GM19023 (cell line): ENCODE measurements at regions not wholly inside any gene's neighbourhood (a gene's known extent, or its start where the extent isn't known, plus 50 kb on each side); places are given as distances from the start of the nearest gene placed in this dataset.

ENCODE experiments used
- ATAC-seq: cut with Tn5 transposase; IDR thresholded peaks from one replicate; pipeline ENCODE4 v1.9.1; 2021; ENCODE audit warnings: mild to moderate bottlenecking, moderate library complexity; ENCODE audit not compliant: unreplicated experiment

DNA sequence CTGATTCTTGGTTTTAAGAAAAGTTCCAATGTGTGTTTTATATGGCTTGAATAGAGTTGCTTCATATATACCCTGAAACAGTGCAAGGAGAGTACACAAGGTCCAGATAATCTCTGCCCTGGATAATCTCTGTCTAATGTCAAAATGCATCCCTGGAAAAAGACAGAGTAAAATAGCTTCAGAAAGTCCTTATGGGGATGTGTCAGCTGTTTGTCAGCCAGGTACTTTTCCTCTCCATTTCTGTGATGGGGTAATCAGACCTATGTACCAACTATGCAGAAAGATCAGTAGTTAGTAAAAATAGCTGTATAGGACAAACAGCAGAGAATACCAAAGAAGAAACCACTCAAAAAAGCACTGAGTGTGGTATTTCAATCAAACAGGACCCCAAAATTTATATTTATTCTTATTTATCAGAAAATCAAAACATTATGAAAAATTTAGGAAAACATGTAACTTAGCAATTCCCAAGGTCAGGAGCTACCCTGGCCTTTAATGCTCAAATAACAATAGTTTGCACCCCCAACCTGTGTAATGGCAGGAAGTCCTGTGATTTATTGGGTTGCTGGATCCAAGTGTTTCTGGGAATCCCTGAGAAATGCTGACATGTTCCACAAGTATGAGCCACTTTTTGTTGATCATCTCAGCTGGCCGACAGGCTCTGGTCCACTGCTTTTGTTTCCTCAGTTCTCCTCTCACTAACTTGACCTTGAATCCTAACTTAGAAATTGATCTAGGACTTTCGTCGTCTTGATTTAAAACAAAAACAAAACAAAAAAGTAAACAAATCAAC, 69.6 kb downstream of the MDH1 start:
- ATAC-seq, result no peak

DNA sequence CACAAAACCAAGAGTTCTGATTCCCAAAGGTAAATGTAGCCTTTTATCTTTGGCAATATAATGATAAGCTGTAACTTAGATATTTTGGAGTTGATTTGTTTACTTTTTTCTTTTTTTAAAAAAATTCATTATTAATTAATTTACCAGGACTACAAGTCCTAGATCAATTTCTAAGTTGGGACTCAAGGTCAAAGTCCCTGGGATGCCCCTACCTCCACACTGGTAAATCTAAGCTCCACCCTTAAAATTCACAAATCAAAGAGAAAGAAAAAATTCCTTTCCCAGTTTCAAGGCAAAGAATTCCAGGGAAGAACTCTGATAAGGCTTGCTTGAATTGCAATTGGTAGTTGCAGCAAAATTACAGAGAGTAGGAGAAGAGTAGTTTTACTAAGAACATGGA, 71.3 kb downstream of the MDH1 start:
- ATAC-seq, result no peak

DNA sequence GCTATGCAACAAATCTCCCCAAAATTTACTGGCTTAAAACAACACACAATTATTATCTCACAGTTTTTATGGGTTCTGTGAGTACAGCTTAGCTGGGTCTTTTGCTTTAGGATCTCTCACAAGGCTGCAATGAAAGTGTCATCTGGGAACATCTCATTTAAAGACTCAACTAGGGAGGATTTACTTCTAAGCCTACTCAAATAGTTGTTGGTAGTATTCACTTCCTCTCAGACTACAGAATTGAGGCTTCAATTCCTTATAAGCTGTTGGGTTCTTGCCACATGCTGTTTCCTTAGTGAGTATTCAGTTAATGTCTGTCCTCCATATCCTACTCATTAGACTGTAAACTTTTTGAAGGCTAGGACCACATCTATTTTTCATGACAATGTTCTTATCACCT, 72.3 kb downstream of the MDH1 start:
- ATAC-seq, result no peak

DNA sequence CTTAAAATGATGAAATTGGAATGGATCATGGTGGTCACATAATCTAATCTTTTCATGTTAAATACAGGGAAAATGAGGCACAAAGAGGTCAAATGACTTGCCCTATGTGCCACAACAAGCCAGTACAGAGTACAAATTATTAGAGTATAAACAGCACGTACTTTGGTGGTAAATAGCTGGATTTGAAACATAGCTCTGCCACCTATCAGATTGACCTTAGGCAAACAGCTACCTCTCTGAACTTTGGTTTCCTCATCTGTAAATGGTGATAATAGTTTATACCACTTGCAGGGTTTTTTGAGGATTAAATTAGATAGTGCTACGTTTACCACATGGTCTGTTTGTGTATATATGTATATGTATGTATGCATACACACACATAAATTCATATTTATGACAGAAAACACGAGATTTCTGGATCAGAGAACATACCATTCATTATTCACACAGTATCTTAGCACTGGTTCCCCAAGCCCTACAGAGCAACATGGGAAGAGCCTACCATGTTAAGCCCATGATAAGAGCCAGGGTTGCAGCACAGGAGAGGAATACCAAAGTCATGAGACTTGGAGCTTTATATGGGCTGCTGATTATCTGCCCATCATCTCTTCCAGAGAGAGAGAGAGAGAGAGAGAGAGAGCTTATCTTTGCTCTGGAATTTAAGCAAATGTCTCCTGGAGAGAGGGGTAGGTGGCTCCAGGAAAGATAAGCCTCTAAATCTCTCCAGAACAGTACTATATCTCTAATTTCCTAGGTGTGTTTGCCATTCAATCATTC, 73.5 kb downstream of the MDH1 start:
- ATAC-seq, result no peak

DNA sequence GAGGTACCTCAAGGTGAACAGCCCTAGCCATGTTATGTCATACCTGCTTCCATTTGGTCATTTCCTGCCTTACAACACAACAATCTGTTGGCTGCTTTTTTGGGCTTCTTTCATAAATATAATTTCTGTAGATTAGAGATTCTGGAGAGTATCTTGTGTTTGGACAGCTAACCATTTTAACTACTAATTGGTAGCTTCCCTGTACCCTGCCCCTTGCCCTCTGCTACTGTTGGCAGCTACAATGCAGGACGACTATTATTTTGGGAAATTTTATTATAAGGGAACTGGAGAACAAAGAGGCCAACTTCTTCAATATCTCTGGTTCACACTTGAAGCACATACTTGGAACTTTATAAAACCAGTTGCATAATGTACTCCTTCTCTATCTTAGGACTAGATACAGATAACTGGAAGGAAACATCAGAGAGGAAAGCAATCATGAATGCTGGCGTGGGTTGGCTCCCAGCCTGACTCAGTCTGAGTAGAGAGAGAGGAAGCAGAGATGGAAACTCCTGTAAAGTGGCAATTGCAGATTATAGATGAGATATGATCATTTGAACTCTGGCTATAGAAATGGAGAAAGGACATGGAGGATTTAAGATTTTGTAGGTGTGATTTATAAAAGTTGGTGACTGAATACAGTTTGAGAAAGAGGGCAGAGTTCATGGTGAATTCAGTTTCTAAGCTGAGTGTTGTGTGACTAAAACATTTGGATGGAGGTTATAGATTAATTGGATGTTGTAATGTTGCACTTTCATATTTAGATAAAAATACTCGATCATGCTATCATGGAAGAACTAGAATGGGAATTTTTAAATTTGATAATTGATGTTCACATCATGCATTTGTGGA, 74.5 kb downstream of the MDH1 start:
- ATAC-seq, result no peak

DNA sequence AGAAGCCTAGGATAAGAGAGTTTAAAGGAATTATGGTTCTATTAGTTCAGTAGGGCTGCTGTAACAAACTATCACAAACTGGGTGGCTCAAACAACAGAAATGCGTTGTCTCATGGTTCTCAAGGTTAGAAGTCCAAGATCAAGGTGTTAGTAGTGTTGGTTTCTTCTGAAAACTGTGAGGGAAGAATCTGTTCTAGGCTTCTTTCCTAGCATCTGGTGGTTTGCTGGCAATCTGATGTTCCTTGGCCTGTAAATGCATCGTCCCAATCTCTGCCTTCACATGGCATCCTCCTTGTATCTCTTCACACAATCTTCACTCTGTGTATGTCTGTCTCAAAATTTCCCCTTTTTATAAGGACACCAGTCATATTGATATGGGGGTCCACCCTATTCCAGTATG, 76.3 kb downstream of the MDH1 start:
- no peak for ATAC-seq

DNA sequence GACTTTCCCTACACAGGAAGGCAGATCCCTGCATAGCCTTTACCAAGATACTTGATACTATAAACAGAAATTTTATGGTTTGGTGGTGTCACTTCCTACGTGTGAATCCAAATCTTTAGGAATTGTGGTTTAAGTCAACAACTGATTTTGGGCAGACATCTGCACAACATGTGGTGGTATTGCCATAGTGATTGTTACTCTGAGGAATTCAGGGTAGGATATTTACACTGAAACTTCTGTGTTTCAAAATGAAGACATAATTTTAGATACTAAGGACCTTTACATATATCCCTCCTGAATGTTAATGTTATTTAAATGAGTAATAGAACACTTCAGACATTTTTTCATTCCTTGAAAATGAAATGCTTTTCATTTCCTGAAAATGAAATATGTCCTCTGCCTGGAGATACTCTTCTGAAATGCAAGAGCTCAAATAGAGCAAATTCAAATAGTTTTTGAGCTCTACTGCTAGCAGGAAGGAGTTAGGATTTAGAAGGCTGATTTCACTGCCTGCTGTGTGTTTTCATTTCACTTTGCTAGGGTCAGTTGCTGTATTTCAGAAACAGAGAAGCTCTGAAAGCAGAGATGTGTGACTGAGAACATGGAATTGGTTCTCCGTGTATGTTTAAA, 77.2 kb downstream of the MDH1 start:
- no peak for ATAC-seq

DNA sequence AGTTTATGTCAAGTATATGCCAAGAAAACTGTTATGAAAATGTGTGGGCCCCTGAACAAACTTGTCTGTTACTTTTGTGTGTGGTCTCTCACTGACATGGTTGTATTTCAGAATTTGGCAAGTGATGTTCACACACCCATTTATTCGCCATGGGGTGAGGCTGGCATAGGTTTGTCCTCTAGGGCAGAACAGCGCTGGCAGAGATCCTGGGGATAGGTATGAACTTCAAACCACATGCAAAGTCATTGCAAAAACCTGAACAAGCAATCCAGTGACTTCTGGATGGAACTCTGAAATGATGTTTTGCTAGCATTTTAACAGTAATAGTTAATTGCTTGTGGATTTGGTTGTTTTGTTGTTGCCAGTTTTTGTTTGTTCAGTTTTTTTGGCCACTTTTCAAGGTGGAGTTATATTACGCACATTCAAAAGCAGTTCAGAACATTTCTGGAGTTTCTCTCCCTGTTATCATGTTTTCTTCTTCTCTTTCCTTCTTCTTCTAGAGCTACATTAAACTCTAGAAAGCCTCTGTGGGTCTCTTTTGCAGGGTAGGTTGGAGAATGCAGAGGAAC, 78.5 kb downstream of the MDH1 start:
- no peak for ATAC-seq

DNA sequence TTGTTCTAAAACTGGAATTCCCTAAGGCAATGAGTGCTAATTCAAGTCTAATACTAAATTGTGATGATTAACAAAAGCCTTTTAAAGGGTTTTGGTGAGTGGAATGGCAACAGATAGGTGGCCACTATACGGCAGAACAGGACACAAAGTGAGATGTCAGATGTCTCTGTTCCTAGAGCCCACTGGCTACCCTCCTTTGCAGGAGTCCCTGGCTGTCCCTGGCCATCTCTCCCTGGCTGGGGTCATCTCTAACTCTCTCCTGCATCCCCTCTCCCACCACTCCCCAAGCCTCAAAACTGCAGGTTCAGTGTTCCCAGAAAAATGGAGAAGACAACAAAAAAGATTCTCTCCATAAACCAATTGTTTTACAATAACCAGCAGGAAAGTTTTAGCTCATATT, 79.2 kb downstream of the MDH1 start:
- no peak for ATAC-seq

DNA sequence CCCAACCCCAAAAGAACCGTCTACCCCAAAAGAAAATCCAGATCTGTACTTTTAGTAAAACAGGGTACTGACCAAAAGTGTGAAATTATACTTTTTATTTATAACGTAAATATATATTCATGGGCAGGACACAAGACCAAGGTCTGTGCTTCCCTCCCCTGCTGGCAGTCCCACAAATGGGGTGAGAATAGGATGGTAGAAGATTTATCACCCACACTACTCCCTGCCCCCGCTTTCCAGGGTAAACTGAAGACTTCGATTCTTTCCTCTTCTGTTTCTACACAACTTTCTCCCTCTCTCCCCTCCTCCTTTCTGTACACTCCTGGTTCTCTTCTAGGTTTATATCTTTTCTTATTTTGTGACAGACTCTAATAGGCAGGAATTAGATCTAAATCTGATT, 79.7 kb downstream of the MDH1 start:
- no peak for ATAC-seq

DNA sequence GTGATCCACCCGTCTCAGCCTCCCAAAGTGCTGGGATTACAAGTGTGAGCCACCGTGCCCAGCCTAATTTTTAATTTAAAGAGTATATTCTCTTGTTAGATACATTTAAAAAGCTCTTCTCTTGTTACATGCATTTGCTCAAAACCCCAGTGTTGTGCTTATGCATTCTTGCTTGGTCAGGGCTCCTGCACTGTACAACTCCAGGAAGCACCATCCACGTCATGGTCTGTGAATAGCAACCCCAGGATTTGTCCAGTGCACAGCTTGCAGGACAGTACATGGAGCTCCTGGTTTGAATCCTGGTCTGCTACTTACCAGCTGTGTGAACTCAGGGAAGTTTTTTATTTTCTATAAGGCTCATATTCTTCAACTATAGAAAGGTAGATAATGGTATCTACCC, 80.8 kb downstream of the MDH1 start:
- ATAC-seq, result no peak

DNA sequence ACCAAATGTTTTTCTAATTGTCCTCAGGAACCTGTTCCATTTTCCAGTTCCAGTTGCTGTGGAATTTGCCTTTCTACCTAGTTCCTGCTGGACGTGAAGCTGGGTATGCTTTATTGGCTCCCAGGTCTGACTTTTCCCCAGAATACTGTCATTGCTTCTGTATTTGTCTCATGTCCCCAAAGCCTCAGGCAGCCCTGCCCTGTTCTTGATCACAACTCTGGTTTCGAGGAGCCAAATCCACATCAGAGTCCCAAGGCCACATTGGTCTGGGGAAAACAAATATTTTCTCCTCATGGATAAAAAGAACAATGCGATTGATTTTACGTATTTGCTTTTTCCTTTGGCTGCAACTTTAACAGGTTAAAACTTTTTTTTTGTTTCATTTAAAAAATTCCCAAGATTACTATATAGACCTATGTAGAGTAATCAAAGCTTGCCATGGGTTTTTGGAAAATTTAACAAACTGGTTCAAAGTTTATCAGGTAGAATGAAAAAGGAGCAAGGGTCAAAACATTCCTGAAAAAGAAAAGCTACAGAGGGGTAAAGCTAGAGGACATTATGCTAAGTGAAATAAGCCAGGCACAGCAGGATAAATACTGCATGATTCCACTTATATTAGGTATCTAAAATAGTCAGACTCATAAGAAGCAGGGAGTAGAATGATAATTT, 85.2 kb downstream of the MDH1 start:
- no peak for ATAC-seq

DNA sequence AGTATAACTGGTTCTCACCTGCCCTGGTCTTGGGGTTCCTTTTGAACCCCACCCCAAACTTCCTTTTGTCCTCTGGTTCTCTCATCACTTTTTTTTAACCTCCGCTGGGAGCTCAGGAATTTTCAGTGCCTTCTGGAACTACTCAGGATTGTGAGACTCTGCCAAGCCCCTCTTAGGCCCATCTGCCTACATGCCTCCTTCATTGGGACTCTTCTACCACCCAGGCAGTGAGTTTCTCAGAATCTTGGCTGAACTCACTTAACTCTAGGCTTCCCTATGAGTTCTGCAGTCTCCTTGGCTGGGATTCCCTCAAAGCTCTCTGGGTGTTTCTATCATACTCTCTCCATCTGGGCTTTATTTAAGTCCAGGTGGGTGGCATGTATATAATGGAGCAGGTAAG, 86.3 kb downstream of the MDH1 start:
- no peak for ATAC-seq

DNA sequence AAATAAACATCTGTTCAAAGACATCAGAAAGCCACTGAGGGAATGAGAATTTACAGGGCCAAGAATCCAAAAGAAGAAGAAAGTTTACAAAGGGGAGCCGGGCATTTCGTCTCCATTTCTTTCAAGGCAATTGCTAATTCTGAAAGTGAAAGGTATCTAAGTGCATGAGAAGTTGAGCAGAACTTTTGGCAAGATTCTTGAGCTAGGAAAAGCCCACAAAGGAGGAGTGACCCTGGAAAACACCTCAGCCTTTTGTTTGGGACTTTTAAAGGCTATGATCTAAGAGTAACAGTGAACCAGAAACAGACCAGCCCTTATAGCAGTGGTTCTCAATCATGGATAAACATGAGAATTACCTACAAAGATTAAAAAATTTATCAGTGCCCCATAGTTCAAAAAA, 87.4 kb downstream of the MDH1 start:
- no peak for ATAC-seq

DNA sequence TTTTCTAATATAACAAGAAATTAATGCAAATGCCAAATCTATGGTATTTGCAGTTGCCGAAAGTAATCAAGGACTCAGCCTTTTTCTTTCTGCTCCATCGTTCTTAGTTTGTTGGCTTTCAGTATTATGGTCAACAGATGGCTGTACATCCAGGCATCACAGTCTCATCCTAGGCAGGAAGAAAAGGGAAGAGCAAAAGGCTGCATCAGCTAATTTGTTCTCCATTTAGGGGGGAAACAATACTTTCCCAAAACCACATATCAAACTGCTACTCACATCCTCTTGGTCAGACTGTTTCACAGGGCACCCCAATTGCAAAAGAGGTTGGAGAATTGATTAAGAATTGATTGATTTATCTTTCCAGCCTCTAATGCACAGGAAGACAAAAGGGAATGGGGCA, 89.3 kb downstream of the MDH1 start:
- no peak for ATAC-seq

DNA sequence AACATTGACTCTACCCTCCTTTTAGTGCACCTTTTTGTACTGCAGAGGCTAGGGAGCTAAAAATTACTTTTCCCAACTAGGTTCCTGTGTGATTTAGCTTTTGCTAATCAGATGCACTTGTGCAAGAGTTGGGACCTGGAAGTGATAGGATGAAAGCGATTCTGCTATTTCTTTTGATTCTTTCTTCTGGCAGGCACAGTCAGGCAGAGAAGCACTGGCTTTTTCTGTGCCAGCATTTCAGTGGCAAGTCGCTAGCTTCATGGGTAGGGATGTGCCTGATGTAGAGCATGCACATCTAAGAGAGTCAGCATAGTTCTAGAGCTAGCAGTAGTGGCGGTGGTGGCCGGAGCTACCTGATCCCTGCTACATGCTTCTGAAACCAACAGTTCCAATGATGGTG, 89.8 kb downstream of the MDH1 start:
- ATAC-seq, result no peak

DNA sequence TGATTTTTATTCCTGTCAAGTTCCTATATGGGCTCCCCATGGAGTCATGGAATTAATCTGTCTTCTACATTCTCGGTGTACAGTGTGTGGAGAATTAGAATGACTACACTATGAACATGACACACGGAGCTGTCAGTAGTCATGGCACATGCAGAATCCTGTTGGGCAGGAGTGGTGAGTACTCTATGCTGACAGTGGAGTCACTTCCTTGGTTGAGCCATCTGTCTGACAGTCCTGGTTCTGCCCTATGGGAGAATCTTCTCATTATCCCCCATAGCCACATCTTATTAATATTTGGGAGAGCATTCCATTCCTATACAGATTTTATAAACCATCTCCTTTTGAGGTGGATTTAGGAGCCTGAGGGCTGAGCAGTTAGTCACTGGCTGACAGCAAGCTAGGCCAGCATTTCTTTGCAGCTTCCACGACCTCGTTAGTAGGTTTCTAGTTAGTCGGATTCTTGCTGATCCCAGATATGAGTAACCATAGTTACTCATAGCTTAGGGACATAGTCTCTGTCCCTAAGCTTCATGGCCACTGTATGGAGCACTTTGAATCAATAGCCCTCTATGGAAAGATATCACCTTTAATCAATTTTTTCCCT, 90.6 kb downstream of the MDH1 start:
- ATAC-seq, result no peak

DNA sequence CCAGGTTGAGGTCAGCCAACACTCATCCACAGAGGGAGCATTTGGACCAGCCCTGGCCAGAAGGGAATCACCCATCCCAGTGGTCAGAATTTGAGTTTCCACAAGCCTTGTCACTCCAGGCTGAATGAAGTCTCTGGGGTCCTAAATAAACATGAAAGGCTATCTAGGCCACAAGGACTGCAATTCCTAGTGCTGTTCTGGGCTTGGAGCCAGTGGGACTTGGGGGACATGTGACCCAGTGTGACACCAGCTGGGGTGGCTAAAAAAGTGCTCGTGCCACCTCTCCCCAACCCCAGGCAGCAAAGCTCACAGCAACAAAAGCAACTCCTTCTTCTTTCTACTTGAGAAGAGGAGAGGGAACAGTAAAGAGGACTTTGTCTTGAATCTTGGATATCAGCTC, 91.7 kb downstream of the MDH1 start:
- no peak for ATAC-seq

DNA sequence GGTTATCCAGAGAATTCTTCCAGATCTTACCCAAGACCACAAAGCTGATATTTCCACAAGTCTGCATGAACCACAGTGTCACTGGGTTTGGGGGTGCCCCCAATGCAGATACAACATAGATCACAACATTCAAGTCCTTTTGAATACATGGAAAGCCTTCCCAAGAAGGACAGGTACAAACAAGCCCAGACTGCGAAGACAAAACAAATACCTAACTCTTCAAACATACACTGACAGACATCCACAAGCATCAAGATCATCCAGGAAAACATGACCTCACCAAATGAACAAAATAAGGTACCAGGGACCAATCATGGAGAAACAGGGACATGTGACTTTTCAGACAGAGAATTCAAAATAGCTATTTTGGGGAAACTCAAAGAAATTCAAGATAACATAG, 93.1 kb downstream of the MDH1 start:
- no peak for ATAC-seq
